Renal cortical epithelial cell (primary cell): ENCODE measurements at regions not wholly inside any gene's neighbourhood (a gene's known extent, or its start where the extent isn't known, plus 50 kb on each side); places are given as distances from the start of the nearest gene placed in this dataset.
"Not testable (repeated sequence)": the region's sequence is repeated elsewhere in the genome, so short reads cannot be mapped to it uniquely, and the experiment has no call there.

Source experiments
- DNase-seq: peaks from one replicate; pipeline ENCODE4 v3.0.0-alpha.2; 2011; ENCODE audit warnings: low read depth

- no peak for DNase-seq
These were observed 91.3 kb upstream of the ABI1 start for GRCh38 chr10:26952094-26952493.

- no peak for DNase-seq
These were observed 90.9 kb upstream of the ABI1 start for GRCh38 chr10:26951650-26952049.

DNA sequence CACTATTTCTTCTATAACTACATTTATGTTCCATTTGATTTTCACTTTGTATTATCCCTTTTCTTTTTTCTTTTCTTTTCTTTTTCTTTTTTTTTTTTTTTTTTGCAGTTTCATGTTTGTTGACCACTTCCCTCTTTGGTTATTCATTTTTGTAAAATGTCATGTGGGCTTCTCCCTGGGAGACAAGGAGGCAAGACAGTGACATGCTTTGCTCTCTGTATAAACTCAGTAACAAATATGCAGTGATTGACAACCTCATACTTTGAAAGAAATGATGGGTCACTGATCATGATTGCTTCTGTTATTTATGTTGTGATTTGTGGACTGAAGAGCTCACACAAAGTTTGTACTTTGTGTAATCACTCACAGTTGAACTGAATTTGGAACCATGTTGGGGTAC lies 90.2 kb upstream of the ABI1 start:
- DNase-seq = no peak

GRCh38 chr10:26946102-26946811 lies 85.5 kb upstream of the ABI1 start:
- DNase-seq = no peak

DNA sequence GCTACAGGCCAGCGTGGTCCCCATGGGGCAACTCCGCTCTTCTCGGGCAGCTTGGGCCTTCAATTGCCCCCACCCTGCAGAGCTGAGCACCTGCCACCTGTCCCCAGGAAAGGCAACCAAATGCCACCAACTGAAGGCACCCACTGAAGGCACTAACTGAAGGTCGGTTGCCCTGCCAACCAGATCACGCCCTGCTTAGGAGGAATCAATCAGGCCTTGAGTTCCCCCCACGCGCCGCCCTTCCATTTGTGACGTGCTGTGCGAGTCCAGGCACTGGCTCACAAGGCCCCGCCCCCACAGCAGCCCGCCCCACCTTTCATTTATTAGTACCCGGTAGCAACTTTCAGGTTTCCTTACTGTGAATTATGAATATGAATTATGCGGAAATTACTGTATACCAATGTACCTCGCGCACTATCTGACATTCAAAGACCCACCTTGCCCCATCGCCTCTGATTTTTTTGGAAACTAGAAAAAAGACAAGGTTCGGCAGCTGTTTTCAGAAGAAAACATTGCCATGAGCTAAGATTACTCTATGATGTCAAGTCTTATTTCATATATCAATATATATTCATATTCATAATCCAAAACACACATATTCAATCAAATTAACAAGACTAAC lies 83.6 kb upstream of the ABI1 start:
- DNase-seq = no peak

- no peak for DNase-seq
These were observed 79.2 kb upstream of the ABI1 start for GRCh38 chr10:26939962-26940354.

- DNase-seq = no peak
These were observed 78.7 kb upstream of the ABI1 start for GRCh38 chr10:26939290-26939961.

- peak; percentile 9 for DNase-seq
These were observed 77.8 kb upstream of the ABI1 start for GRCh38 chr10:26938578-26938977.

DNA sequence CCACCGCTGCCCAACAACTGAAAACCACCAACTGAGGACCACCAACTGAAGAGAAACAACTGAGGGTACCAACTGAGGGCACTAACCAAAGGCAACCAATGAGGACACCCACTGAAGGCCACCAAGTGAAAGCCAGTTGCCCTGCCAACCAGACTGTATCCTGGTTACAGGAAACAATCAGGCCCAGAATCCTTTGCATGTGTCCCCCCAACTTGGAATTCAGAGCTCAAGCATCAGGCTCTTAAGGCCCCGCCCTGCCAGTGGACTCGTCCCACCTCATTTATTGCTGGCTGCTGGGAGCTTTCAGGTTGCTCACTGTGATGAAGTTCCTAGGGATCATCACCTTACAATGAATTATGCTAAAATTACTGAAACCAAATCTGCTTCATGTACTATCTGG lies 76.6 kb upstream of the ABI1 start:
- DNase-seq = no peak

- not testable (repeated sequence) for DNase-seq
These were observed 73.4 kb upstream of the ABI1 start for GRCh38 chr10:26934190-26934589.

- no peak for DNase-seq
These were observed 71.8 kb upstream of the ABI1 start for GRCh38 chr10:26932576-26932975.

DNA sequence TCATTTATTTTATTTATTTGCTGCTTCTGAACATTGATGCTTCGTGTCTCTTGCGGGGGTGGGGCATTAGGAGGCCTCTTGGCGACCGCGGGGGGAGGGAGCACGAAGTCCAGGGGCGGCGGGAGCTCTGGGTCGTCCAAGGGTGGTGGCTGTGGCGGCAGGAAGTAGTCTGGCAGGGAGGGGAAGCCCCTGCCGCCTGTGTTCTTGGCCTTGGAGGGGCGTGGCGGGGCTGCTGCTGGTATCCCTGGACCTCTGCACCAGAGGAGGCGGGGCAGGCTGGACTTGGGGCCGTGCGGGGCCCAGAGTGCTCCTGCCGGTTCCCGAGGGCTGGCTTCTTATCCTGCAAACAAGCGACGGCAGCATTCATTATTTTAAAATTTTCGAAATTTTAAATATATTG lies 70.5 kb upstream of the ABI1 start:
- DNase-seq = no peak

GRCh38 chr10:26922824-26923223 lies 62.1 kb upstream of the ABI1 start:
- peak; percentile 65 for DNase-seq

GRCh38 chr10:26919156-26919860 lies 58.5 kb upstream of the ABI1 start:
- peak; percentile 73 for DNase-seq

GRCh38 chr10:26914898-26915297 lies 54.1 kb upstream of the ABI1 start:
- no peak for DNase-seq

DNA sequence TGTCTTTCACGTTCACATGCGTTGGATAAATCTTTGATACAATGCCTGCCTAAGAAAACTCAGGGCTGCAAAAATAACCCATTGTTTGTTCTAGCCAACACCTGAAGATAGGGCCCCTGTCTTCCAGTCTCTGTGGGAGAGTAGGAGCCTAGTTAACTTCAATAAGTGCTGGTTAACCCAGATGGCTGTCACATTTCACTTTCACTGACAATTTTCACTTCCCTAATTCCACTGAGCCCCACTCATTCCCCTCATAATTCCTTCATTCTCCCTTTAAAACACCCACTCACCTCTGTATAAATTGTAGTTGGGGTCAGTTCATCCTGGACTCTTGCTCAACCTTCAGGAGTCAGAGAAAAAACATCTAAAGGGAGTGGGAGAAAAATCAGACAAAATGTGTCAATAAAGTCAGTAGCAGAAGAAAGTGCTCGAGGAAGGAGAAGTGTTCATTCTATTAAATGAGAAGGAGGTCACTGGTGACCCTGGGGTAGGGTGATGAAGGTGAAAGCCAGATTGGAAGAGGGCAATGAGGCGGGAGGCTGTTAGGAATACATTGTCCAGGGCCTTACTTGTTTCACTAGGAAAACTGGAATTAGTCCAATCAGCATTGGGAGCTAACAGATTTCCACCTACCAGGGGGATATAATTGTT lies 51.2 kb upstream of the ABI1 start:
- DNase-seq = peak; percentile 18
